GM12801 (cell line): ENCODE measurements at regions not wholly inside any gene's neighbourhood (a gene's known extent, or its start where the extent isn't known, plus 50 kb on each side); places are given as distances from the start of the nearest gene placed in this dataset.
A peak's percentile ranks its signal among the peaks of the same experiment; 100 is the strongest.

ENCODE experiments used
- TF ChIP-seq, protein P1 (sequence below): IDR thresholded peaks from one replicate; pipeline ENCODE4 v1.5.1; 2011; ENCODE audit warnings: control low read depth; ENCODE audit not compliant: insufficient read length; ENCODE audit errors: extremely low read depth

GRCh38 chr17:33769066-33769465 lies 476.0 kb upstream of the ASIC2 start:
- TF ChIP-seq, protein P1, sequence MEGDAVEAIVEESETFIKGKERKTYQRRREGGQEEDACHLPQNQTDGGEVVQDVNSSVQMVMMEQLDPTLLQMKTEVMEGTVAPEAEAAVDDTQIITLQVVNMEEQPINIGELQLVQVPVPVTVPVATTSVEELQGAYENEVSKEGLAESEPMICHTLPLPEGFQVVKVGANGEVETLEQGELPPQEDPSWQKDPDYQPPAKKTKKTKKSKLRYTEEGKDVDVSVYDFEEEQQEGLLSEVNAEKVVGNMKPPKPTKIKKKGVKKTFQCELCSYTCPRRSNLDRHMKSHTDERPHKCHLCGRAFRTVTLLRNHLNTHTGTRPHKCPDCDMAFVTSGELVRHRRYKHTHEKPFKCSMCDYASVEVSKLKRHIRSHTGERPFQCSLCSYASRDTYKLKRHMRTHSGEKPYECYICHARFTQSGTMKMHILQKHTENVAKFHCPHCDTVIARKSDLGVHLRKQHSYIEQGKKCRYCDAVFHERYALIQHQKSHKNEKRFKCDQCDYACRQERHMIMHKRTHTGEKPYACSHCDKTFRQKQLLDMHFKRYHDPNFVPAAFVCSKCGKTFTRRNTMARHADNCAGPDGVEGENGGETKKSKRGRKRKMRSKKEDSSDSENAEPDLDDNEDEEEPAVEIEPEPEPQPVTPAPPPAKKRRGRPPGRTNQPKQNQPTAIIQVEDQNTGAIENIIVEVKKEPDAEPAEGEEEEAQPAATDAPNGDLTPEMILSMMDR: no peak

- TF ChIP-seq, protein P1: no peak
Measured at GRCh38 chr17:33776304-33776703, 478.8 kb upstream of the CCL2 start.

DNA sequence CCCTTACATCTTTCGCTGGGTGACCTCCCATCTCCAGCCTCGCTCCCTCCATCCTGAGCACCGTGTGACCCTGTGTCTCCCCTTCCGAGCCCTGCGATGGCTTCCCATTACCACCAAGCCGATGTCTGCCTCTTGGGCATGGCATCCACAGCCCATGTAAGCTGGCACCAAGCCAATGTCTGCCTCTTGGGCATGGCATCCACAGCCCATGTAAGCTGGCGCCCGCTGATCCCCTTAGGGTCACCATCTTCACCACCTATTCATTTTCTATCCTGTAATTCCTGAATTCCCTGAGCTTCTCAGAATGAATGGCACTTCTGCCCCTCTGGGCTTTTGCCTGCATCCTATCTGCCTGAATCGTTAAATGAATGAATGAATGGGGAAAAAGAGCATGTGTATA lies 478.2 kb upstream of the CCL2 start:
- TF ChIP-seq, protein P1: no peak

GRCh38 chr17:33777674-33778073 lies 477.4 kb upstream of the CCL2 start:
- TF ChIP-seq, protein P1: no peak

DNA sequence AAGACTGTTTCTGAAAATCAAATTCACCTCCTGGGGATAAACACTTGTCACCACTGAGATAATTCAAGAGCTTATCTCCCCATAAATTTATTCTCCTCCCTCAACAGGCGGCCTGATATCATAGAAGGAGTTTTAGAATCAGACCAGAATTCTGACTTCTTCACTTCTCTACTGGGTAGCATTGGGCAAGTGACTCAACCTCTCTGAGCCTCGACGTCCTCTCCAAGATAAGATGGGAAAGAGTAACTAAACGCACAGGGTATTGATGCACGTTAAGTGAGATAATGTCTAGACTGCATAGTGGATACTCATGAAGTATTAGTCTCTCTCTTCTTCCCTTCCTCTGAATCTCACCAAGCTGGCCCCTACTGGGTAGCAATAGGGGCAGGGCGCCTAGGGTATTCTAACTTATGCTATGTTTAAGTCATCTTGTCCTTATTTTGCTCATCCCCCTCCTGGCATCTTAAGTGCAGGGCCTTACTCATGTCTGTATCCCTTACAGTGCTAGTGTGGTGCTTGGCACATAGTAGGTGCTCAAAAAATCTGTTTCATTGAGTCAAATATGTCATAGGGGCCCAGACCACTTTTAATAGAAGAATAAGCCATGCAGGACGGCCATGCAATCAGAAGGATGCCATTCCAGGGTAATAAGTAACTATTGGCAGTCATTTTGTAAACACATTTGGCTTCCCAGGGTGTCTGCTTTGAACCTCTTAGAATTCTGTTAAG lies 476.4 kb upstream of the CCL2 start:
- TF ChIP-seq, protein P1: no peak

GRCh38 chr17:33779234-33779591 lies 475.9 kb upstream of the CCL2 start:
- TF ChIP-seq, protein P1: peak; percentile 94

DNA sequence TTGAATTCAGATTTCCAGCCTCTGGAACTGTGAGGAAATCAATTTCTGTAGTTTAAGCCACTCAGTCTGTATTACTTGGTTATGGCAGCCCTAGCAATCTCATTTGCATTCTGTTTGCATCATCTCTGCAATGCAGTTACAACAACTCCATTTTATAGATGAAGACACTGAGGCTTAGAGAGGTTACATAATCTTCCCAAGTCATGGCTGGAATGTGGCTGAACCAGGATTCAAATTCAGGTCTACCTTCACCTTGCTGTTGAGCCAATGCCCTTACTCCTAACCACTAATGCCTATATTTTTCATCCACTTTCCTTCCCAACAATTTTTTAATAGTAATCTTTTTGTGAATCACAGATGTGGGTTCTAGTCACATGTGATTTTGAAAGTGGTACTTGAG lies 469.8 kb upstream of the CCL2 start:
- TF ChIP-seq, protein P1: no peak

DNA sequence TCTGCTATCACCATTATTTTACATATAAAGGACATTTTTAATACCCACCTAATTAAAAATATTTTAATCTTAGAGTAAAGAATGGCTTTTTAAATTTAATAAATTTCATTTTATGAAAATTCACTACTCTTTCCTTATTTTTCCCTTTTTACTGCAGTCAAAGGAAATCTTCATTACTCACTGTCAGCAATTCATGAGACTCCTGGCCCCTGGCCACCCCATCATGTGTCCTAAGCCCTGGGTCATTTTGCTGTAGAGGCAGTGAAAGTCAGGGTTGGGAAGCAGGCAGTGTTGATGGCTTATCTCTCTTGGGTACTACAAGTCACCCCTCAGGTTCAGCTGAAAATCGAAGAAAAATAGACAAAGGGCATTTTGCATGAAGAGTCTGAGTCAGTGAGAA lies 468.6 kb upstream of the CCL2 start:
- TF ChIP-seq, protein P1: no peak
